HG02970 (cell line): ENCODE measurements at regions not wholly inside any gene's neighbourhood (a gene's known extent, or its start where the extent isn't known, plus 50 kb on each side); places are given as distances from the start of the nearest gene placed in this dataset.
"Not testable (repeated sequence)": the region's sequence is repeated elsewhere in the genome, so short reads cannot be mapped to it uniquely, and the experiment has no call there.

Source experiments
- ATAC-seq: cut with Tn5 transposase; IDR thresholded peaks from one replicate; pipeline ENCODE4 v1.9.1; 2021; ENCODE audit warnings: mild to moderate bottlenecking, moderate library complexity, moderate number of reproducible peaks; ENCODE audit not compliant: unreplicated experiment, low FRiP score

DNA sequence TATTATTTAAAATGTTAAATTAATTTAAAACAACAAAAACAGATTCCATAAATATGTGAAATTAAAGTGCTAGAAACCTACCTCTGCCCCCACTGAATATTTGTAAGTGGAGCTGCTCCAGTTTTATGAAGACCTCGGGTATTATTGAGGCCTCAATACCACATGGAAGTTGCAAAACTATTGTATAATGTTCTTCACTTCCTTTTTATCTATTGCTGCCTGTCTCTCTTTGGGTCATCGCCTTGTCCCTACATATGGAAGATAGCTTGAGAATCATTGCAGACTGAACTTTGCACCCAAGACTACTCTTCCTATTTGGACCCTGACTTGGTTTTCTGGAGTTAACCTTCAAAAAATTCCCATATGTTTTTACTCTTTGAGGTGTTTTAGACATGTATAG lies 212.1 kb upstream of the NETO1 start:
- no peak for ATAC-seq

DNA sequence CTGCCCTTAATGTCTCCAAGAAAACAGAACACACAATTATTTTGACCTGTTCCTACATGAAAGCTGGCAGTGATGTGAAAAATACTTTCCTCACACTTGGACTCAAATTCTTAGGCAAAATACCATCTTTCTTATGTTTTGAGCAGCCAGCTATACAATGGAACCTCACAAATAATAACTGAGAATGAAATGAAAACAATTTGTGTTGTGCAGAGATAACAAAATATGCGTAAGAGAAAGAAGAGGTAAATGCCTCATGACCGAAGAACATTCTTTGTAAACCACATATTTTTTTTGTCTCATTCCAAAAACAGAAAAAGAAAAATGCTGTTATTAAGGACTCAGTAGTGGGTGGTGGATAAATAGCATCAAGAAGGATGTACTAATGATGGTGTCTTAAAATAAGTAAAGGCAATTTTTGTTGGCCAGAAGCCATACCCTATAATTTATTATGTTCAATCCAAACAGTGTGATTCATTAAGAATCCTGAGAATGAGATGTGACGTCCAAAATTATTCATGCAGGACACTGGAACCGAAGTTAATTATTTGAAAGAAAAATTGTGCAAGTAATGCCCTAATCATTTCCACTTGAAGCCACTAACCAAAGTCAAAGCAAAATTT lies 193.0 kb upstream of the NETO1 start:
- ATAC-seq: no peak

DNA sequence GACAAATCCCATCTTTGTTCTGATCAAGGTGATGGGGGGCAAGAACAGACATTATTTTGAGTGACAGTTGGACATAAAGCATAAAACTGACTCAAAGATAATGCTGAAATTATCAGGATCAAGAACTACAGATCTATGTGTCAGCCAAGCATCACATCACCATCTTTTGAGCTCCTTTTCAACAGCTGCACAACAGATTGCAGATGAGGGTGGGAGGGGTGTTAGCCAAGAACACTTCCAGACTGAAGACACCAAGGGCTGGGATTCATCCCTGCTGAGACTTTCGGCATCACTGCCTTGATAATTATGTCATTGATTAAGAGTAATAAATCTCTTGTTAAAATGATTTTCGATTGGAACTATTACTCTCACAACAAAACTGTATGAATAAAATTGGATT lies 191.5 kb upstream of the NETO1 start:
- no peak for ATAC-seq

DNA sequence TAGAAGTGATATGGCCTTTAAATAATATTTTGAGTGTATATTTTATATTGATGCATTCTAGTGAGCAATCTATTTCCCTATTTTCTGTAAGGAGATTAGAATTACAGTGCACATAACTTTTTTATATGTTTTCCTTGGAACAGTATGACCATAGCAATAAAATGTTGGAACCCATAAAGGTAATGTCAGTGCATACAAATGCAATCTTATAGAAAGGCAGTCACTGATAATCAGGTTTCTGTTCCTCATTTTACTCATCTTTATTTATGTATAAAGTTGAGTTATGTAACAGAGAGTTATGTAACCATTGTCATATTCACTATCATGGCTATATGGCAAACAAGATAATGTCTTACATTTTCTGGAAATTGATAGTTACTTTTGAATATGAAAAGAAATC lies 179.9 kb upstream of the NETO1 start:
- no peak for ATAC-seq

DNA sequence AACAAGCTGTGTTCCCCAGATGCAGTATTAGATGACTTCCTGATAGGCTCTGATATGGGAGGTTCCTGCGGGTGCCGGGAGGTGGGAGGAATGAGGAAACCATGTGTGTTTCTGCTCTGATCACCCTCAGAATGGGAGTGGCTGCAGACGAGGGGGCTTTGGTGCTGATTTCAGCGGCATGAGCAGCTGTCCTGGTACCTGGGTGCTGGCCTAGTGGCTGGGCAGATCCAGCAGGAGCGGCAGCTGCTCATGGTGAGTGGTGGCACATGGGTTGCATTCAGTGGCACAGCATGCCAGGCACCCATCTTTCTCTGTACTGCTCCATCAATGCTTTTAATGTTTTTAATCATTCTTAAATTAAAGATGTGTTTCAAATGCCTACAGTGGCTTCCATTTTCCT lies 177.2 kb upstream of the NETO1 start:
- no peak for ATAC-seq

DNA sequence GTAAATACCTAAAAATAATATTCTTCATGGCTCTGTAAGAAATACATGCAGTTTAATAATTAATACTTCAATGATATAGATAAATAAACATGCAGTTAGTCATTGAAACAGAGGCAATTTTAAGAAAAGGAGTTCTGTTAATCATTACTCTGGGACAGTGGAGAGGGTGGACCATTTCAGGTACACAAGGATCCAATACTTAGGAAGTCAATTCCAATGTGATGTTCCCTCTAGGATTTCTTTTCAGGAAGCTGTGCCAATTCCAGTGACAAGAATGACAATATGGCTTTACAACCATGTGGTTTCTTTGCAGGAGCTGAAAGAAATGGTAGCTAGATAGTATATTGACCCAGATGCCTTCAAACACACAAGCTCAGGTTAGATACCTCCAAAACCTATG lies 175.8 kb upstream of the NETO1 start:
- ATAC-seq: no peak

DNA sequence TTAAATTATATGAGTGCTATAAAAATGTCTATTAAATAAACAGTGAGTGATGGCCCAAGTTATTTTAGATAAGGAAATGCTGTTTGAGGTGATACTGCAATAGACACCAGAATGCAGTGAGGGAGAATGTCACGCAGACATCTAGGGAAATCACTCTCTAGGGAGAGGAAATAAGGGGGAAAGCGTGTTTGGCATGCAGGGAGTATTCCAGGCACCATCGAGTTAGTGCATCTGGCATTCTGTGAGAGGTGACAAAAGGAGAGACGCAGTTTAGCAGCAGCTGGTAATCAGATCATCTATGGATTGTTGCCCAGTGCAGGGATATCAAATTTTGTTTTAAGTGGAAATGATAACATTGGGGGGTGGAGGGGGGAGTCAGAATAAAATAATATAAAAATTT lies 175.4 kb upstream of the NETO1 start:
- no peak for ATAC-seq

DNA sequence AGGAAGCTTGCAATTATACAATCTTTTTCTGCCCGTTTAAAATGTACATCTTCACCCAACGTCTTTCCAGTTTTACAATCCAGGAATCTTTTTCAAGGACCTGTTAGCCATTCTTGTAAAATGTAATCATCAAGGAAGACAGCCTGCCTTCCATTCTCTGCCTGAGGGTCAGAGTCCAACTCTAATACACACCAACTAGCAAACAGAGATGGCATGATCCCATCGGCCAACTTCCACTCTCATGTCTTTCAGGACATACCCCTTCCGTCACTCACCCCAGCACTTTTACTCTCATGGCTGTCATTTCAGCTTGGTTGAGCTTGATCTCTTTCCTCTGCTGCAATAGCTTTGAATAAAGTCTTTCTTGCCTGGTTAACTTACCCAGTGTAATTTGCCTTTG lies 172.5 kb upstream of the NETO1 start:
- no peak for ATAC-seq

DNA sequence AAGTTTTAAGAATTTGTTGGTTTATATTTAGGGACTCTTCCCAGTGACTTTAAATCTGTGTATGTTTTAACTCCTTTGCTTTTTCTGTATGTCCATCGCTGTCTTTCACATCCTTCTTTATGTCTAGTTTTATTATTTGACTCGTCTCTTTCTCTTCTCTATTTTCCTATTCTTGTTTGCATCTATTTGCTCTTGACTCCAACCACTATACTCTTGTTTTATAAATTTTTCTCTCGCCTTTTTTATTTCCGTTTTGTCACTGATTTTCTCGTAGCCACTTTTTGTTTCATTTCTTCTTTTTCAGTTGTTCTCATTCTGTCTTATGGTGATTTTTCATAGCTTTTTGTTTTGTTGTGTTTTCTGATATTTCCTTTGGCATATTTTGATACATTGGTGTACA lies 170.5 kb upstream of the NETO1 start:
- no peak for ATAC-seq

DNA sequence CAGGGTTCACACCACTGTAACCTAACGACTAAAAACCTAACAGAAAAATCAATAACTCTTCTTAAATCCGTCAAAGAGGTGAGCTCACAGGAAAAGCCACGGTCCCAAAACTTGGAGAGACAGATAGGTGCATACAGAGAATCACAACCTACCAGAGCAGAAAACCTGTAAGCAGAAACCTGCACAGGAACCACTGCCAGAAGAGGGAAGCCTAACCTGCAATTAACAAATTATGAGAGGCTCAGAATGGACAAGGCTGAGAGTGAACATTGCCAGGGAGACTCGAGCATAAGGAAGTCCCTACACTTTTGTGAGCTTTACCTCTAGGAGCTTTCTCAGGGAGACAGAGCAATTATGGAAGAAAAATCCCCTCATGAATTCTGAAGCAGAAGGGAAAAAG lies 156.2 kb upstream of the NETO1 start:
- ATAC-seq: no peak

DNA sequence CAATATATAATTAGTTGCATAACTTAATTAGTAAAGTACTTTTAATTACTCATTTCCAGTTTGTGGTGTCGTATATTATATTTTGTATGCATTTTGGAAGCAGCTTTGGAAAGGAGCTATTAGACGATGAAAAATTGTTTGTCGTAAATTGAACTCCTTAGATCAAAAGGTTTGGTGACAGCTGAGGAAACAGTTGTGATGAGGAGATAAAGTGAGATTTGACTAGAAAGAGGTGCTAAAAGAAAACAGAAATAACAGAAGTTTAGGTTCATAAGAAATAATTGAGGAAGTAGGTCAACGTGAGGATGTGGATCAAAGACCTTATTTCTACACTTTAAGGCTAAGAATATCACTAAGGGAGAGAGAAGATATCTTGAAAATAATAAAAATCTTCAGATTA lies 141.9 kb upstream of the NETO1 start:
- ATAC-seq: no peak

DNA sequence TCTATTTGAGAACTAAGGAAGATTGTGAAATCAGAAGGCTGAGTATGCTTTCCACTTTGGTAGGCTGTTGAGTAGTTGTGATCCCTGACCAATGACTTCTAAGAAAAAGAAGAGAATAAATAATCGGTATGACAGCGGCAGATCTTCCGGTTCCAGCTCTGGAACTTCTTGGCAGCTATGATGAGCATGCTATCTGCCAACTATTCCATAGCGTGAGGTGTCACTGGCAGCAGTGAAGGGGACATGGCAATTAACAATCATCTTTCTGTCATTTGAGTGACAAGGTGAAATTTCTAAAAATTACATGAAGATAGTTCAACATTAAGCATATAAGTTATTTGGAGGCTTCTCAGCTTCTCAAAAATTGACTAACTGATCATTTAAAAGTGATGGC lies 140.1 kb upstream of the NETO1 start:
- no peak for ATAC-seq

DNA sequence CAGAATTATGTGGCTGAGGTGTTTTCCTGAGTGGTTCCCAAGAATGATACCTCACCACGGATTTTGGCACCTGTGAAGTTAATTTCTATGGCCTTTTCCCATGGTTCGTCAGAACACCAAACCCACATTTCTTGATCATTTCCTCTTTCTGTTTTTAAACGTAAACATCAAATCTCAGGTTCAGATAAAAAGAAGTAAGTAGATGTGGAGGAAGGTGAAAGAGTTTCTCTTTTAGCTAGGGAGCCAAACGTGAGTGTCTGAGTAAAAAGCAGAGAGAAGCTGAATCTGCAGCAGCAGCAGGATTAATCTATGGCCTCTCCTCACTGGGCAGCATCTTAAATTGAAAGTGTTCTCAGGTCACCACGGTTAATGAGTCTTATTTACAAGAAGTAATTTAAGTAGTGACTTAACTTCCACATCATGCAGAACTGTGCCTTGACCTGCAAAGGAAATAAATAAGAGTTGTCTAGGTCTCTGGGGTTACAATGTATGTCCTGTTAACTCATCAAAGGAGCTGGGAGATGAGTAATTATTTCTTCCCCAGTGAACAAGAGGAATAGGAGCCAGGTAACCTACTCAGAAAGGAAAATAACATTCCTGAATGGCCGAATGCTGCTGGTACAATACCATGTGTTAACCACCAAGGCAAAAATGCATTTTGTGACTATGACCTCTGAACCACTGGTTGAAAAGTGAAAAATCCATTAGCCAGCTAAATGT lies 139.6 kb upstream of the NETO1 start:
- ATAC-seq: no peak

DNA sequence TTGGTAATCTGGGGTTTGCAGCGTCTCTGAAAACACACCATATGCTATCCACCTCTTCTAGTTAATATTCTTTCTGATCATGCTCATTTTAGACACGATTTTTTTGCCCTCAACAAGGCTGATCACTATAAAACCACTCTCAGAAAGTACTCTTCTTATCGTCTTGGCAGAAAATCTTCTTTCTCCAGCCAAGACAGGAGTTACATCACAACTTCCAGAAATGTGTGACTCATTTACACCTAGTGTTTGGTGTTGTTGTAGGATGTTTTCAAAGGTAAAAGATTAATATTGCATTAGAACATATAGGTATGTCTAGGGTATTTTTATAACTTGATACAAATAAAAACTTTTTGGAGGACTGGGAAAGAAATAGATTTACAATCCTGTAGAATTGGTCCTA lies 138.5 kb upstream of the NETO1 start:
- no peak for ATAC-seq

DNA sequence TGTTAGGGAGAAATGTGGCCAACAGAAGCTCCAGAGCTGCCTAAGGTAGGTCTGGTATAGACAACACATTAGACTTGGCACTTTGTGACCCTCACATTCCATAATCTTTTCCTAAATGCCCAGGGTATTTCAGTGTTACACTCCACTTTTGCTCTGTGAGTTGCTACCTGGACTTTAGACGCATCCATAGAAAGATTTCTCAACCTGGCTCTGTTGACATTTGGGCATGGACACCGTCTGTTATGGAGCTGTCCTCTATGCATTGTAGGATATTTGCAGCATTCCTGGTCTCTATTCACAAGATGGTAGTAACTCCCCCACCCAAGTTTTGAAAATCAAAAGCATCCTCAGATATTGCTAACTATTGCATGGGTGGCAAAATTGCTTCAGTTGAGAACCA lies 136.5 kb upstream of the NETO1 start:
- ATAC-seq: no peak

DNA sequence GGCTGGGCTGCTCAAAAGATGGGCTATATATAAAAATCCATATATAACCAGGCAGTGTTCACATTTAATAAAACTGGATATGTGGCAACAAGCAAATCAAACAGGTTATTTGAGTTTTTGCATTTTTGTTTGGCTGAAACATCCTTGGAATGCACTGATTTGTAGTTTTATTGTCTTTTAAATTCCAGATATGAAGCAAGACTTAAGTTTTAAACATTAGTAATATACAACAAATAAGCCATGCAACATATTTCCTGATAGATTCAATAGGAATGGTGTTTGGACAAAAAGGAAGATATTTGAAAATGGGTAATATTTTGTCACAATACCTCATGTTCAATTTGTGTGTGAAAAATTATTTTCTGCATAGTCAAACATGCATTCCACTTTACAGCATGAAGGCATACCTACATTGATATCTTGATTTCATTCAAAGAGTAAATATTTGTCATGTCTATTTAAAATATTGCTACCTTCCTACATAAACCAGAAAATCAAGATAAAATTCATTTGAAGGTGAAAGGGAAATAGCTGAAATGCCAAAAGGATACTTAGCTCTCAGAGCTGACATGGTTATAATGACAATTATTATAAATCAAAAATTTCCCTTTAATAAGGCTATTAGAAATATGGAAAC lies 132.3 kb upstream of the NETO1 start:
- no peak for ATAC-seq

DNA sequence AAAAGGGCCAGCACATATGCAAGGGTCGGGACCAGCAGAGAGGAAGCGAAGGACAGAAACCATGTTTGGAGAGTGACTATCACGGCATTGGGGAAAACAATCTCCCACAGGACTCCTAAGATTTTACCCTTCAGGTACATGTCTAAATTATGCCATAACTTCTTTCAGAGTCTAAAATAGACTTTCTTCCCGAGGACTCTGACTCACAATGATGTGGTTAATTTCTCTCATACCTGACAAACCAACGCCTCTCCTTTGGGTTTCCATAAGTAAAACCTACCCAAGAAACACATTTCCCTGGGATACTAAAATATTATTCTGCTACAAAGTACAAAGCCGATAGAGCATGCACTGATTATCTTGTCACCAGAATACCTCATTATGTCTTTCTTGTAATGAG lies 127.8 kb upstream of the NETO1 start:
- no peak for ATAC-seq

DNA sequence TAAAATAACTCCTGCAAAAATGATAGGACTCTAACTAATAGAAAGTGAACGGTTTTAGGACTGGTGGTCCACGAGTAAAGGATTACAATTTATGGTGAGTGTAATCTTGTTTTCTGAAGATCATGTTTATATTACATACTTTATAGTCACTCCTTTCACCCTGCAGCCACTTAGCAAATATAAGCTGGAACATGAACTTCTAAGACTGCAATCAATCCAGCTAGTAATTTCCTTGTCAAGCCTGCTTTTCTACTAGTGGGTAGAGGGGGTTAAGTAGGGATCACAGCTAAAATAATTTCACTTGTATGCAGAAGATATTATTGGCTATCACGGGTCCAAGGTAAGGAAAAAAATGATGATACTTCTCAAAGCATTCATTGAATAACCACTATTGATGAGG lies 125.5 kb upstream of the NETO1 start:
- no peak for ATAC-seq

DNA sequence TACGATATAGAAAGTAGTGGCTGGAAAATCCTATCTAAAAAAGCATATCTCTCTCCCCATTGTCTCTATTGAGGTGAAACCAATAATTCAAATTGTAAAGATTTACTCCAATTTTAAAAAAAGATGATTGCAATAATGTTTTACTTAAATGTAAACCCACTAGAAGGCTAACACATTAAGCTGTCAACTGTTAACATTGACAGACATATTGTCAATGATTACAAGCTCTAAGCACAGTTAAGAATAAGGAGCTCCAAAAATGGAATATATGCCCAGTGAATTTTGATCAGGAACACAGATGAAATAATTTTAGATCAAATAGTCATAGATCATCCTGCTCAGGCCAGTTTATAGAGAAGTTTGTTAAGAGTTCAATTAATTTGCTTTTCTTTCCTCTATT lies 123.6 kb upstream of the NETO1 start:
- no peak for ATAC-seq

DNA sequence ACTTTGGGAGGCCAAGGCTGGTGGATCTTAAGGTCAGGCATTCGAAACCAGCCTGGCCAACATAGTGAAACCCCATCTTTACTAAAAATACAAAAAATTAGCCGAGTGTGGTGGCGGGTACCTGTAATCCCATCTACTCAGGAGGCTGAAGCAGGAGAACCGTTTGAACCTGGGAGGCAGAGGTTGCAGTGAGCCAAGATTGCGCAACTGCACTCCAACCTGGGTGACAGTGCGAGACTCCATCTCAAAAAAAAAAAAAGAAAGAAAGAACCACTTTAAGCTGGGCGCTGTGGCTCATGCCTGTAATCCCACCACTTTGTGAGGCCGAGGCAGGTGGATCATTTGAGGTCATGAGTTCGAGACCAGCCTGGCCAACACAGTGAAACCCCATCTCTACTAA lies 119.8 kb upstream of the NETO1 start:
- ATAC-seq: not testable (repeated sequence)

DNA sequence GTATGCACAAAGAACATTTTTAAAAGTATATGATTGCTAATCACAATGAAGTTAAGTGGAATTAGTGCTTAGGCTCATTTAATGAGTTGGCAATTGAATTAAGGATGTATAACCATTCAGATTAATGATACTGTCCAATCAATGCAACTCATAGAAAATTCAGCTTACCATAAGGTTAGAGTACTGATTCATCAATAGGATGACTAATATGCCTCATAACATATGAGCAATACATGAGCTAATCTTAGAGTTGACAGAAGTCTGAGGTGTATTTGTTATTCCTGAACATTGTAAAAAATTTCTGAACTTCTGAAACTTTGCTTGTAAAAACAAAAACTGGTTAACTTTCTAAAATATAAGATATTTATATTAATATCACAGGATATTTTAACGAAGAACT lies 118.3 kb upstream of the NETO1 start:
- no peak for ATAC-seq

DNA sequence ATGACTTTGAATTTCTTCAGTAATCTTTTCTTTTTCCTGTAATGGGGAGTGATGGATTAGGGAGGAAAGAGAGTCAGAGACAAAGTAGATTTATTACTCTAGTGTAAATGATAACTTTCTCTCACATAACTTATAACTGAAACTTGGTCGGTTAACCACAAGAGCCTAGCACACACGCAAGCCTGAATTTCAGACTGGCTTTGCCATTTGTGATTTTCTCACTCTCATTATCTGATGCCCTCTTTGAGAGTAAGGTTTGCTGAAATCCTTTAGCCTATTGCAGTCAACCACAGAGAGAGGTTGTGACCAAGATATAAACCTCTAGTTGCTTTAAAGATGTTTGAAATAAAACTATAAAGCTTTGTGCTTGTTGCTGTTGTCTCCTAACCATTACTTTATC lies 117.9 kb upstream of the NETO1 start:
- no peak for ATAC-seq
